K562 (cell line): ENCODE measurements at regions not wholly inside any gene's neighbourhood (a gene's known extent, or its start where the extent isn't known, plus 50 kb on each side); places are given as distances from the start of the nearest gene placed in this dataset.

ENCODE experiments used
- ATAC-seq: fragments of 200-7000 bp; cut with Tn5 transposase; 3 replicates; pipeline ENCODE4 v1.9.1; 2020; ENCODE audit warnings: moderate library complexity
- BruUV-seq: library from RNA; stranded (reverse); fragments of 400-500 nt; replicated peaks from 2 replicates; lab custom pipeline; 2021; lab: Mats Ljungman, UMichigan
- CTCF ChIA-PET: fragments of 300-600 bp; formaldehyde crosslinking; extraction: SDS; loops from one replicate; lab custom pipeline; 2021; ENCODE audit warnings: low intra/inter-chr PET ratio; lab: Yijun Ruan, JAX
- POLR2A ChIA-PET: fragments of 300-600, 350-650 bp; sonication (Branson Sonifier 250); formaldehyde crosslinking; extraction: SDS; loops from one replicate; lab custom pipeline; 2021; ENCODE audit warnings: antibody characterized with exemption, inconsistent platforms; lab: Yijun Ruan, JAX
- DNase-seq, 4 experiments: peaks; one replicate each; pipeline versions ENCODE4 v3.0.0 to v3.0.0-alpha.2; 2011 to 2018; ENCODE audit warnings: low spot score in 3 of 4, mixed read lengths in 3 of 4; ENCODE audit errors: extremely low read depth in 1 of 4
- FAIRE-seq: peaks from 2 replicates; lab custom pipeline; 2011; peaks lifted over from hg19 to GRCh38; lab: Jason Lieb, UNC
- H2AFZ ChIP-seq: 2 replicates; pipeline ENCODE4 v1.6.0; 2011; ENCODE audit warnings: low read depth, low read length, control low read depth, inconsistent platforms
- H3K27ac ChIP-seq: fragments of 200-600 bp; 3 replicates; pipeline ENCODE4 v1.8.0; 2011; ENCODE audit warnings: low read depth, mild to moderate bottlenecking, control low read depth, inconsistent platforms, low read length, moderate library complexity, mixed read lengths; ENCODE audit errors: extremely low read depth
- H3K27me3 ChIP-seq, 2 experiments: fragments of 300-600 bp in 1 of 2; 2 replicates in 1 of 2; 3 replicates in 1 of 2; pipeline versions ENCODE4 v1.6.0 to v1.8.0; 2011; ENCODE audit warnings: inconsistent platforms in 2 of 2, low read length in 2 of 2, mild to moderate bottlenecking in 1 of 2, mixed read lengths in 1 of 2, moderate library complexity in 1 of 2; ENCODE audit not compliant: control insufficient read depth in 2 of 2, insufficient read depth in 2 of 2
- H3K36me3 ChIP-seq: fragments of 300-600 bp; 3 replicates; pipeline ENCODE4 v1.8.0; 2011; ENCODE audit warnings: mild to moderate bottlenecking, low read length, inconsistent platforms; ENCODE audit not compliant: control insufficient read depth, insufficient read depth
- H3K4me1 ChIP-seq, 2 experiments: fragments of 200-600 bp in 1 of 2; replicated peaks in 1 of 2; 2 replicates in 1 of 2; 3 replicates in 1 of 2; pipeline versions ENCODE4 v1.5.1 to v1.8.0; 2011; ENCODE audit warnings: inconsistent platforms in 2 of 2, low read length in 2 of 2, mild to moderate bottlenecking in 1 of 2, mixed read lengths in 1 of 2, moderate library complexity in 1 of 2; ENCODE audit not compliant: control insufficient read depth in 2 of 2, insufficient read depth in 2 of 2
- H3K4me2 ChIP-seq: 2 replicates; pipeline ENCODE4 v1.6.1; 2011; ENCODE audit warnings: low read length, control low read depth, inconsistent platforms, mixed read lengths; ENCODE audit not compliant: insufficient read depth
- H3K4me3 ChIP-seq: fragments of 200-600 bp; sonication (generic), shearing (Covaris generic); 2 replicates; pipeline ENCODE4 v1.5.1; 2016; ENCODE audit warnings: control low read depth, inconsistent platforms
- H3K79me2 ChIP-seq: fragments of 200-600 bp; 3 replicates; pipeline ENCODE4 v1.8.0; 2011; ENCODE audit warnings: low read length, inconsistent platforms; ENCODE audit not compliant: control insufficient read depth, insufficient read depth
- H3K9ac ChIP-seq, 2 experiments: 2 replicates each; pipeline versions ENCODE4 v1.6.0 to v1.6.1; 2011; ENCODE audit warnings: low read depth in 2 of 2, low read length in 2 of 2, control low read depth in 1 of 2, inconsistent platforms in 1 of 2, mild to moderate bottlenecking in 1 of 2, mixed read lengths in 1 of 2; ENCODE audit not compliant: insufficient read depth in 1 of 2
- H3K9me1 ChIP-seq: one replicate; pipeline ENCODE4 v1.6.0; 2011; ENCODE audit warnings: inconsistent platforms, mild to moderate bottlenecking, low read length, moderate library complexity; ENCODE audit not compliant: control insufficient read depth, insufficient read depth
- H3K9me3 ChIP-seq: replicated peaks from 2 replicates; pipeline ENCODE4 v1.5.1; 2011; ENCODE audit warnings: low read depth, low read length, inconsistent platforms; ENCODE audit not compliant: control insufficient read depth, insufficient read depth
- H4K20me1 ChIP-seq: replicated peaks from 2 replicates; pipeline ENCODE4 v1.6.1; 2011; ENCODE audit warnings: low read length, inconsistent platforms, mixed read lengths; ENCODE audit not compliant: control insufficient read depth, insufficient read depth
- BRCA1 ChIP-seq, 2 experiments: fragments of 450-650 bp in 1 of 2; sonication (generic) in 1 of 2; formaldehyde crosslinking in 1 of 2; IDR thresholded peaks; 2 replicates each; pipeline versions ENCODE4 v1.5.0 to v1.6.1; 2017 to 2020; ENCODE audit warnings: mild to moderate bottlenecking in 1 of 2, missing genetic modification reagents in 1 of 2
- CREB1 ChIP-seq, 2 experiments: sonication (generic) in 1 of 2; formaldehyde crosslinking in 1 of 2; IDR thresholded peaks; 2 replicates each; pipeline versions ENCODE4 v1.6.1 to v1.8.0; 2012 to 2022; ENCODE audit warnings: inconsistent platforms in 1 of 2, mild to moderate bottlenecking in 1 of 2, missing genetic modification reagents in 1 of 2, moderate library complexity in 1 of 2
- CXXC5 ChIP-seq: fragments of 250-450 bp; sonication (Bioruptor Pico); IDR thresholded peaks from 2 replicates; pipeline ENCODE4 v1.8.0; 2022; ENCODE audit warnings: inconsistent platforms, mild to moderate bottlenecking, moderate library complexity
- ESRRB ChIP-seq: fragments of 250-450 bp; sonication (Bioruptor Pico); IDR thresholded peaks from 2 replicates; pipeline ENCODE4 v1.5.0; 2020; ENCODE audit warnings: mild to moderate bottlenecking, moderate library complexity, borderline replicate concordance
- ETS1 ChIP-seq: conservative IDR thresholded peaks from 2 replicates; pipeline ENCODE4 v1.6.1; 2011; ENCODE audit warnings: low read depth, mild to moderate bottlenecking, low read length; ENCODE audit not compliant: control insufficient read depth
- KDM1A ChIP-seq, 2 experiments: fragments of 450-650 bp; IDR thresholded peaks; 2 replicates each; pipeline ENCODE4 v1.6.1; 2016; ENCODE audit warnings: mild to moderate bottlenecking in 2 of 2
- KLF6 ChIP-seq: fragments of 250-450 bp; sonication (Bioruptor Pico); IDR thresholded peaks from 2 replicates; pipeline ENCODE4 v1.4.0; 2020; ENCODE audit warnings: mild to moderate bottlenecking, moderate library complexity, borderline replicate concordance
- NR0B1 ChIP-seq: fragments of 450-650 bp; IDR thresholded peaks from one replicate; pipeline ENCODE4 v1.6.1; 2018; ENCODE audit warnings: mild to moderate bottlenecking, moderate library complexity; ENCODE audit not compliant: partially characterized antibody
- RAD21 ChIP-seq, 2 experiments: fragments of 250-450 bp in 1 of 2; fragments of 450-650 bp in 1 of 2; sonication (Bioruptor Pico) in 1 of 2; formaldehyde crosslinking in 1 of 2; IDR thresholded peaks in 1 of 2; conservative IDR thresholded peaks in 1 of 2; 2 replicates each; pipeline versions ENCODE4 v1.4.0 to v1.8.0; 2020 to 2022; ENCODE audit warnings: mild to moderate bottlenecking in 2 of 2, moderate library complexity in 1 of 2
- SIN3A ChIP-seq, 2 experiments: fragments of 150-350 bp in 1 of 2; IDR thresholded peaks; 2 replicates each; pipeline ENCODE4 v1.6.1; 2011 to 2016; ENCODE audit warnings: borderline replicate concordance in 2 of 2, low read depth in 2 of 2, low read length in 2 of 2, mild to moderate bottlenecking in 2 of 2, moderate library complexity in 2 of 2; ENCODE audit not compliant: control insufficient read depth in 1 of 2
- TBP ChIP-seq: optimal IDR thresholded peaks from 2 replicates; pipeline ENCODE3; 2011; ENCODE audit warnings: low read depth, low read length, improper control_type of control experiment
- in situ Hi-C: fragments of 300-500 bp; cut with MboI; formaldehyde crosslinking; loops from 4 replicates; pipeline ENCODE4 v1.15.0; 2018; ENCODE audit warnings: inconsistent platforms, mixed read lengths
- intact Hi-C: fragments of 100-400 bp; cut with micrococcal nuclease; formaldehyde crosslinking; loops from 2 replicates; pipeline ENCODE4 v1.14.2; 2022

- DNase-seq = no peak
- no peaks in the 10 kb centered on the region for H3K9me1 ChIP-seq
- POLR2A ChIA-PET = interaction anchor here (1.4 to 5.6 kb wide), 4 partner anchors 9 to 42 kb away, joined by 3 to 88 read pairs (median 4); no protein-coding TSS in a partner anchor
- no peak overlapping the region for H2AFZ ChIP-seq
- no peak overlapping the region for H3K4me2 ChIP-seq
- intact Hi-C loops = loop anchor here (5.0 kb wide), 1 partner anchor 329 kb away; no protein-coding TSS in a partner anchor
- peaks cover 17 to 42% of the 10 kb centered on the region in 2 experiments; a peak in 4 of 5 replicates for H3K27me3 ChIP-seq
- H4K20me1 ChIP-seq = peaks cover 16% of the 10 kb centered on the region; the same call in 1 of the 2 replicates
- CTCF ChIA-PET = no interaction called here
- no peaks in the 10 kb centered on the region for H3K79me2 ChIP-seq
- no peak for FAIRE-seq
- no peak overlapping the region for H3K4me3 ChIP-seq
- peaks cover 0 to 13% of the 10 kb centered on the region in 2 experiments; a peak in 4 of 5 replicates for H3K4me1 ChIP-seq
- in situ Hi-C loops = no loop called here
- no peaks in the 10 kb centered on the region for H3K9me3 ChIP-seq
- no peaks in the 10 kb centered on the region for H3K36me3 ChIP-seq
- ATAC-seq = no peak
- no TSS peak for BruUV-seq
- H3K9ac ChIP-seq = no peak overlapping the region
- no peak overlapping the region for H3K27ac ChIP-seq
- TF ChIP-seq CREB1 (IDR thresholded peaks at IDR 0.05) = no peak
- no peak for TF ChIP-seq CREB1 (CRISPR knock-in tag; IDR thresholded peaks at IDR 0.05)
- TF ChIP-seq RAD21 (CRISPR knock-in tag; conservative IDR thresholded peaks at IDR 0.05 in 1 of 2, IDR thresholded peaks at IDR 0.05 in 1 of 2) = no peak
- TF ChIP-seq ESRRB = no peak
- no peak for TF ChIP-seq BRCA1 (IDR thresholded peaks at IDR 0.05)
- TF ChIP-seq BRCA1 (CRISPR knock-in tag; IDR thresholded peaks at IDR 0.05) = no peak
- 0 out of 4 replicates have a peak, but pooled peaks of 1 of the 2 experiments have one; percentile 5 for TF ChIP-seq KDM1A (IDR thresholded peaks at IDR 0.05)
- TF ChIP-seq SIN3A (IDR thresholded peaks at IDR 0.05; ENCODE audit: borderline replicate concordance in 2 of 2, control insufficient read depth in 1 of 2, low read depth in 2 of 2, low read length in 2 of 2) = no peak
- no peak for TF ChIP-seq ETS1
- no peak for TF ChIP-seq TBP
- no peak for TF ChIP-seq KLF6
- no peak for TF ChIP-seq CXXC5 (CRISPR knock-in tag)
- peak; percentile 100 for TF ChIP-seq NR0B1
Measured at GRCh38 chr22:22040908-22041307, 58.3 kb upstream of the TOP3B start.
